Astrocyte (in vitro differentiated cells and primary cell): ENCODE measurements at regions not wholly inside any gene's neighbourhood (a gene's known extent, or its start where the extent isn't known, plus 50 kb on each side); places are given as distances from the start of the nearest gene placed in this dataset.

Source experiments
- DNase-seq: peaks from one replicate; pipeline ENCODE4 v3.0.0-alpha.2; 2010; ENCODE audit warnings: low read depth
- FAIRE-seq: peaks from 2 replicates; lab custom pipeline; 2011; peaks lifted over from hg19 to GRCh38; lab: Jason Lieb, UNC
- H2AFZ ChIP-seq: 2 replicates; pipeline ENCODE4 v1.6.0; 2012; ENCODE audit warnings: low read depth, low read length, inconsistent platforms
- H3K27ac ChIP-seq: 2 replicates; pipeline ENCODE4 v1.5.1; 2011; ENCODE audit warnings: low read depth, low read length, inconsistent platforms
- H3K27me3 ChIP-seq: 2 replicates; pipeline ENCODE4 v1.6.0; 2011; ENCODE audit warnings: low read length, inconsistent platforms; ENCODE audit not compliant: insufficient read depth
- H3K36me3 ChIP-seq: 2 replicates; pipeline ENCODE4 v1.5.1; 2011; ENCODE audit warnings: low read length, inconsistent platforms; ENCODE audit not compliant: insufficient read depth
- H3K4me1 ChIP-seq: 2 replicates; pipeline ENCODE4 v1.5.1; 2011; ENCODE audit warnings: low read length, inconsistent platforms; ENCODE audit not compliant: insufficient read depth
- H3K4me2 ChIP-seq: 2 replicates; pipeline ENCODE4 v1.6.0; 2012; ENCODE audit warnings: low read length, inconsistent platforms
- H3K4me3 ChIP-seq: 2 replicates; pipeline ENCODE4 v1.5.1; 2011; ENCODE audit warnings: low read depth, mild to moderate bottlenecking, low read length, inconsistent platforms; ENCODE audit not compliant: insufficient read depth
- H3K79me2 ChIP-seq: 2 replicates; pipeline ENCODE4 v1.6.0; 2012; ENCODE audit warnings: mild to moderate bottlenecking, low read length, inconsistent platforms; ENCODE audit not compliant: insufficient read depth
- H3K9ac ChIP-seq: 2 replicates; pipeline ENCODE4 v1.6.0; 2012; ENCODE audit warnings: mild to moderate bottlenecking, low read length, inconsistent platforms
- H3K9me3 ChIP-seq: 2 replicates; pipeline ENCODE4 v1.5.1; 2012; ENCODE audit warnings: low read depth, mild to moderate bottlenecking, low read length, inconsistent platforms; ENCODE audit not compliant: insufficient read depth
- H4K20me1 ChIP-seq: 2 replicates; pipeline ENCODE4 v1.6.0; 2012; ENCODE audit warnings: low read length, inconsistent platforms; ENCODE audit not compliant: insufficient read depth
- H3K27ac Mint-ChIP-seq: one replicate; pipeline ENCODE4 v1.8.0; 2021; ENCODE audit warnings: mild to moderate bottlenecking, mixed read lengths; ENCODE audit not compliant: unreplicated experiment
- H3K27me3 Mint-ChIP-seq: one replicate; pipeline ENCODE4 v1.8.0; 2021; ENCODE audit warnings: low read depth, mixed read lengths; ENCODE audit not compliant: unreplicated experiment
- H3K36me3 Mint-ChIP-seq: one replicate; pipeline ENCODE4 v1.8.0; 2021; ENCODE audit warnings: low read depth, mixed read lengths; ENCODE audit not compliant: unreplicated experiment
- H3K4me1 Mint-ChIP-seq: one replicate; pipeline ENCODE4 v1.8.0; 2021; ENCODE audit warnings: low read depth, mixed read lengths; ENCODE audit not compliant: unreplicated experiment
- H3K4me3 Mint-ChIP-seq: one replicate; pipeline ENCODE4 v1.8.0; 2021; ENCODE audit warnings: mild to moderate bottlenecking, moderate library complexity, mixed read lengths; ENCODE audit not compliant: unreplicated experiment
- H3K9me3 Mint-ChIP-seq: one replicate; pipeline ENCODE4 v1.8.0; 2021; ENCODE audit warnings: mild to moderate bottlenecking, mixed read lengths; ENCODE audit not compliant: unreplicated experiment
- CTCF ChIP-seq: IDR thresholded peaks from 2 replicates; pipeline ENCODE4 v1.5.1; 2011; ENCODE audit warnings: low read depth, mild to moderate bottlenecking, inconsistent platforms, low read length, moderate library complexity; ENCODE audit not compliant: insufficient read depth
- EZH2 ChIP-seq: IDR thresholded peaks from 2 replicates; pipeline ENCODE4 v1.6.1; 2012; ENCODE audit warnings: mild to moderate bottlenecking, low read length, inconsistent platforms; ENCODE audit not compliant: insufficient read depth

- Mint-ChIP-seq H3K4me3 (no peak overlapping the region), H3K4me1 (peaks cover 10% of the 10 kb centered on the region), H3K27ac (peak overlapping the region; percentile 47), H3K36me3 (no peaks in the 10 kb centered on the region), H3K27me3 (peaks cover 27% of the 10 kb centered on the region), H3K9me3 (peaks cover 7% of the 10 kb centered on the region)
- Histone ChIP-seq H3K79me2 (no peaks in the 10 kb centered on the region), H3K36me3 (no peaks in the 10 kb centered on the region), H3K9ac (no peak overlapping the region), H3K4me2 (no peak overlapping the region), H3K27me3 (no peaks in the 10 kb centered on the region), H3K4me3 (no peak overlapping the region), H2AFZ (no peak overlapping the region), H3K4me1 (no peaks in the 10 kb centered on the region), H3K9me3 (peaks cover 5% of the 10 kb centered on the region), H4K20me1 (no peaks in the 10 kb centered on the region), H3K27ac (no peak overlapping the region)
- TF ChIP-seq EZH2 (no peak), CTCF (no peak)
- no peak for DNase-seq
- FAIRE-seq: no peak
Measured at GRCh38 chr4:3614731-3614980, 82.4 kb upstream of the LRPAP1 start.

GRCh38 chr4:3613967-3614730 is 81.9 kb upstream of the LRPAP1 start:
- TF ChIP-seq EZH2 (no peak), CTCF (no peak)
- peak overlapping the region; percentile 4 for H2AFZ ChIP-seq
- no peaks in the 10 kb centered on the region for H3K4me1 ChIP-seq
- peaks cover 6% of the 10 kb centered on the region for H3K9me3 Mint-ChIP-seq
- H3K9ac ChIP-seq: no peak overlapping the region
- no peak overlapping the region for H3K4me3 Mint-ChIP-seq
- H3K27ac ChIP-seq: no peak overlapping the region
- H3K9me3 ChIP-seq: peaks cover 5% of the 10 kb centered on the region
- no peaks in the 10 kb centered on the region for H3K36me3 ChIP-seq
- peak overlapping the region; percentile 47 for H3K27ac Mint-ChIP-seq
- H3K79me2 ChIP-seq: no peaks in the 10 kb centered on the region
- FAIRE-seq (no peak), DNase-seq (no peak)
- H3K36me3 Mint-ChIP-seq: no peaks in the 10 kb centered on the region
- H3K4me1 Mint-ChIP-seq: peaks cover 10% of the 10 kb centered on the region
- H3K4me3 ChIP-seq: no peak overlapping the region
- no peak overlapping the region for H3K4me2 ChIP-seq
- no peaks in the 10 kb centered on the region for H3K27me3 ChIP-seq
- H4K20me1 ChIP-seq: no peaks in the 10 kb centered on the region
- H3K27me3 Mint-ChIP-seq: peaks cover 29% of the 10 kb centered on the region

GRCh38 chr4:3612934-3613333 is 80.7 kb upstream of the LRPAP1 start:
- H3K36me3 Mint-ChIP-seq: no peaks in the 10 kb centered on the region
- Histone ChIP-seq H3K27me3 (no peaks in the 10 kb centered on the region), H3K9ac (no peak overlapping the region), H4K20me1 (no peaks in the 10 kb centered on the region), H3K79me2 (no peaks in the 10 kb centered on the region), H3K9me3 (peaks cover 5% of the 10 kb centered on the region), H3K36me3 (no peaks in the 10 kb centered on the region), H2AFZ (no peak overlapping the region), H3K4me2 (no peak overlapping the region), H3K4me1 (no peaks in the 10 kb centered on the region), H3K4me3 (no peak overlapping the region), H3K27ac (no peak overlapping the region)
- no peak overlapping the region for H3K4me3 Mint-ChIP-seq
- peaks cover 6% of the 10 kb centered on the region for H3K9me3 Mint-ChIP-seq
- H3K4me1 Mint-ChIP-seq: peaks cover 10% of the 10 kb centered on the region
- TF ChIP-seq CTCF (no peak), EZH2 (no peak)
- peak; percentile 86 for FAIRE-seq
- DNase-seq: no peak
- H3K27me3 Mint-ChIP-seq: peaks cover 36% of the 10 kb centered on the region
- no peak overlapping the region for H3K27ac Mint-ChIP-seq
